GM19467 (cell line): ENCODE measurements at regions not wholly inside any gene's neighbourhood (a gene's known extent, or its start where the extent isn't known, plus 50 kb on each side); places are given as distances from the start of the nearest gene placed in this dataset.

Source experiments
- ATAC-seq: cut with Tn5 transposase; IDR thresholded peaks from one replicate; pipeline ENCODE4 v1.9.1; 2021; ENCODE audit warnings: mild to moderate bottlenecking, moderate library complexity; ENCODE audit not compliant: unreplicated experiment

DNA sequence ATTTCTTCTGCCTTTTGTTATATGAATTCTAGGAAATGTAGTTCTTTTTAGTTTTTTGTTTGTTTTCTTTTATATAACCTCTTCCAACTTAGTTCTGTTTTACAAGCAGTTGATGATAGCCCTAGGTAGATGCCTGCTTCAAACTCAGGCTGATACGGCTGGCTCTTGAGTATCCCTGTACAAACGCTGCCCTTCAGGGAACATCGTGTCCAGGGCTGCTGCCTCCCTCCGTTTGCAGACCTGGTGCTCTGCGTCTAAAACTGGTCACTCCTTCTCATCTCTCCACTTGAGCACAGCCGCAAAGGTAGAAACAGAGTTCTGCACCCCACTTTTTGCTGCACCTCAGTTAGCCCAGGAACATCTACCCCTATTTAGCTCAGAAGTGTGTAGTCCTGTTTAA, 310.1 kb downstream of the PRL start:
- ATAC-seq: no peak

DNA sequence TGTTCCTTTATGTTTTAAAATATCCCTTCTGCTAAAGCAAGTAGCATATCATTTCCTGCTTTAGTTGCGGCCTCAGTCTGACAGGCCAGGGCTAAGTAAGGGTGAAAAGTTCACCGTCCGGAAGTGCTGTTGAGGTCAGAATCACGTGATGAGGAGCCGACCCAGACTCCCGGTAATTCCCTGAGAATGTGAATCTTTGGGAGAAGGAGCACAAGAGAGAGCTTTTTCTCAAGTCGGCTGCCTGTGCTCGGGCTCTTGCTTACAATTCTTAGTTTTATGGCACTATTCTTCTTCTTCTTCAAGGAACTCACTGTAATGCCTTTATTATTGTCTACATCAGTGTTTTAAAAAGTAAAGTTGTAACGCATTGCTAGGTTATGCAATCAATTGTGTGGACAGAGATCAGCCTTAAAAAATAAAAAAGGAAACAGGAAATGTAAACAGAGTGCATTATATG, 309.3 kb downstream of the PRL start:
- ATAC-seq: peak; percentile 87

DNA sequence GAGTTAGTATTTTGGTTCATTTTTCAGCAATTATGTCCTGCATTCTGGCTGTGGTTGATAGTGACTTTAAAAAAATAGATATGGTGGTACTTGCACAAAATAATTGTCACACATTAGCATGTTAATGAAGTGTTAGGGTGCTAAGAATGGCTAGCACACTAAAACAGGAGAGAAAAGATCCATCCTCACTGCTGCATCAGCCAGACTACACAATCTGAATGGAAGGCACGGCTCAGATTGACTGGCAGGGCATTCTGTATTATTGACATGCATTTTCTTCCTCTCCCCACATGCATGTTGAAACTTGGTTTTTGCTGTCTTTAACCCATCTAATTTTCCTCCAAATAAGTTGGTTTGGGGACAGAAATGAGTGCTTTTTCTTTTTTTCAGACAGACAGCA, 306.3 kb downstream of the PRL start:
- no peak for ATAC-seq

DNA sequence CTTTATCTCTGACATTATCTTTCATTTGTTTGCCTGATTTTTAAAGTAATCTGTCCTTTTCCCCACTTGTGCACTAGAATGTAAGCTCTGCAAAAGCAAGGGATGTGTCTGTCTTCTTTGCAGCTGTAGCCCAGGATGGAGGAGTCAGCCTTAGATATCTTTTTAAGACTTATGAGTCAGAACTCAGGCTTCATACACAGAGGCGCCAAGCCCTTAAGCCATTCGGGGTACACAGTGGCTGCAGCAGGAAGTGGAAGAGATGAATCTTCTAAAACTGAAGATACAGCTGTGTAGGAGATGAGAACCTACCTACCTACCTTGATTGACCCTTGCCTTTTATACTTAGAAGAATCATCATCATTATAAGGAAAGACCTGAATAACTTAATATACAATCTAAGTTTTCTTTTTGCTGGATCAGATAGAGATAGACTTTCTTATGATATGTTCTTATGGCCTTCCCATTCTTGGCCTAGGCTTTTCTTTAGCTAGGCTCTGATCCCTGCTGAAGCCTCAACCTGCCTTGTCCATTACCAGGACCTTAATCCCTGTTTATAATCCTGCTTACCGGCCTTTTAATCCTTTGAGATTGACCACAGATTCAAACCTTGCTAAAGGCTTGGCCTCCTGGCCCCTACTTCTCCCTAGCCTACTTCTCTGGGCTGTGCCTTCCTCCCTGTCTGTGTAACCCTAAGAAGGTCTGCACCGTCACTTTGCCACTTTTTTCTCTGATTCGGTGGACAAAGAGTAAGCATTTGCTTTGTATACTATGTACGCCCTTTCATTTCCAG, 304.5 kb downstream of the PRL start:
- no peak for ATAC-seq

DNA sequence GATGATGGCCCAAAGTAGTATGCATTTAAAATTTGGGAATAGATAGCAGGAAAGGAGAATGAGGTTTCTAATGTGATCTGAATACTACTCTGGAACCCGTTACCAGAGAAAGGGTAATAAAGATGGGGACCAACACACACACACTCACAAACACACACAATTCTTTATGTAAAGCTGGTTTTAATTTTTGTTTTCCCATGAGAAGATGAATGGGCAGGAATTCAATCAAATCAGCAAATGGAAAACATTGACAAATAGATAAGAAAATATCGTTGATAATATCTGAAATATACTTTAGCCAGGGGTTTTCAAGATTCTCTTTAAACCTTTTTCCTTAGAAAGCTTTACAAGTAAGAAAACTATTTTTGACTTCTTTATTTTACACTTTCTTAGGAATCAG, 303.0 kb downstream of the PRL start:
- ATAC-seq: no peak

DNA sequence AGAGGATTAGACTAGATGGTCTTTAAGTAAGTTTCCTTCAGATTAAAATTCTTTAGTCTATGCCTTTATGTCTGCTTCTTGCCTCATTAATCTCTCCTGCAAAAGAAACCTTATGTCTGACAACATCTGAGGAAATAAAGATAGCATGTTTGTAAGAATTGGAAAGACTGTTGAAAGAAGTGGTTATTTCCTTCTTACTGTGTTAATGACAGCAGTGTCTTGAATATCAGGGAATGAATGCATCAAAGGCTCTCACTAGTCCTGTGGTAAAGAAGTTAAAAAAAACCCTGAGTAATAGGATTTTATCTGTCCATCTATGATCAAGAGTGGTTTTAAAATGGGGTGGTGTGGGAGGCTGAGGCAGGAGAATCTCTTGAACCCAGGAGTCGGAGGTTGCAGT, 302.0 kb downstream of the PRL start:
- ATAC-seq: no peak

DNA sequence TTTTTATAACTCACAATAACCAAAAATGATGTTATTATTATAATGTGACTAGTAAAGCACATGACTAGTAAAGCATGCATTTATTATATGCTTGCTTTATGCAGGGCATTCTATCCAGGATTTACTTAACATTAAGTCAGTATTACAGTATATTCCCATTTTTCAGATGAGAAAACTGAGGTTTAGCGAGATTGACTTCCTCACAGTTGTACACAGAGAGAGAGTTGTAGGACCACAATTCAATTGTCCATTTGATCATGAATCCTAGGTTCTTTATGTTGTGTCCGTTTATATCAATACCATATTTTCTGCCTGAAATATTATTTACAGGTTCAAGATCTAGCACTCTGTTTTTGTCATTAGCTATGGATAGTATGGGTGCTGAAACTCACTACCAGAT, 301.5 kb downstream of the PRL start:
- ATAC-seq: no peak

DNA sequence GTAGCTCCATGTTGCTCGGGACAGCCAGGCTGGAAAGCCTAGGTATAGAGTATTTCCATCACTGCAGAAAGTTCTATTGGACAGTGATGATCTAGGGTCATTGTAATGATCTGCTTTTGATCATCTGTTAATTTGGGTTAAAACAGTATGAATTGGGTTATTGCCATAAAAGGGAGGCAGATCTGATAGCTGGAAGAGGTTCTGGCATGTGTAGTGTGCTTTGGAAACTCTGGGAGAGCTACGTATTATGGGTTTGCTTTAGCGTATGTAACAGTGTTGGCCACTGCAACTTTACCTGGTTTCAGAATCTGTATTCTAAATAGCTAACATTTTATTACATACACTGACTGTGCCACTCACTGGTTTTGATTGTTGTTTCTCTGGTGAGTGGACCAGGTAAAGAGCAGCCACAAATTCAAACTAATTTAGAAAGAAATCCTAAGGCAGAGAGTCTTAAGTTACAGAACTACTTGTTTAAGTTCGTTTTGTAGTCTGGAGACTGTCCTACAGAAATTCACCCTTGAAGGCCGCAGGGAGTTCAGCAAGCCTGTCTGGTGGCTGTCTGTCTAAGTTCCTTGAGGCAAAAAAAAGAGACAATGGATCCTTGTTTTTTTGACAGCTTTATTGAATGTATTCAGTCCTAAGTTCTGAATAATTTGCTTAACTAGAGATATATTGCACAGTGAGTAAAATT, 300.3 kb downstream of the PRL start:
- ATAC-seq: no peak

DNA sequence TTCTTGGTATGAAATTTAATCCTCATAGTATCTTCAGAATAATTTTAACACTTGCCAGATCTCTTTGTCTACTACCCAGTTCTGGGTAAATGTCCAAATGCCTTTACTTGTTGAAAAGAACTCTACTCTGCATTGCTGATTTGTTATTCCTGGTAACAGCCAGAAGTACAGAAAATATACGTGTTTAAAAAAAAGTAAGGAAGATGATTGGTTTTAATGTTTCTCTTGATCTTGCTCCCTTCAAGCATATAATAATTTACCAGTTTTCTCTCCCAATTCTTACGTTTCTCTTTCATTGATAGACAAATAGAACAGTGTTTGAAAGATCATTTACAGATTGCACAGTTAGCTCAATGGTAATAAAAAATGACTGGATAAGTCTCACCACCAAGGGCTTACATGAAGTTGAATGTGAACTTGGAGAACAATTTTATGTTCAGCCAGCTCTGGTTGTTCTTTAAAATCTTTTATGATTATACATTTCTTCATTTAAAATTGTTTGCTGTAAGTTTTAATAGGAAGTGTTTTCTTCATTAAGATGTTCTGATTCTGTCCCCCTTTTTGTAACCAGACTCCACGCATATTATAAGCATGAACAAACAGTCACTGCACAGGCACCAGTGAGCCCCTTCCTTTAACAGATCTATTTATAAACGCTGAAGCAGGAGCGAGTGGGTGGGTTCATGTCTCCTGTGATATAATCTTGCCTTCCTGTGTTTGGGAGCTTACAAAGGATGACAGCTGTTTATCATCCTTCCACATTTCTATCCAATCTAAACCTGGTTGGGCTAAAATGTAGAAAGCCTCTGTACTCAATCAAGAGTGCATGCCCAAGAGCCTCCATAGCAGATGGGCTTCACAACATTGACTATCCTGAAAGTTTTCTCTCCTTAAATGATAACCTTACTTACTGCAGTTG, 299.5 kb downstream of the PRL start:
- ATAC-seq: no peak

DNA sequence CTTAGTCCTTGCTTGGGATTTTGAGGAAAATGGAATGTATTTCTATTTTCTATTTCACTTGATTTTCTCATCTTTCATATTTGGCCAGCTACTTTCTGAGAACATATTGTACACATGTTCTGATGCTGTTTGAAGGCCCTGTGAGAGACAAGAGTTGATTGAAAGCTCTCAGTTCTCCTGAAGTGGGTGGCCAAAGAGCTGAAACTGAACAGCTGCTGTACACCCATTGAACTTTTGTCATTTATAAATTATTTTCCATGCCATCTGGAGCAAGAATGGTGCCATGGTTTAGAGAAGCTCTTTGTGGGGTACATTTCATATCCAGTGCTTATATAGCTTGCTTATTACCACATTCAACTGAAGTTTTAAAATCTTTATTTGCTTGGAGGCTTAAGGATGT, 298.3 kb downstream of the PRL start:
- ATAC-seq: no peak

DNA sequence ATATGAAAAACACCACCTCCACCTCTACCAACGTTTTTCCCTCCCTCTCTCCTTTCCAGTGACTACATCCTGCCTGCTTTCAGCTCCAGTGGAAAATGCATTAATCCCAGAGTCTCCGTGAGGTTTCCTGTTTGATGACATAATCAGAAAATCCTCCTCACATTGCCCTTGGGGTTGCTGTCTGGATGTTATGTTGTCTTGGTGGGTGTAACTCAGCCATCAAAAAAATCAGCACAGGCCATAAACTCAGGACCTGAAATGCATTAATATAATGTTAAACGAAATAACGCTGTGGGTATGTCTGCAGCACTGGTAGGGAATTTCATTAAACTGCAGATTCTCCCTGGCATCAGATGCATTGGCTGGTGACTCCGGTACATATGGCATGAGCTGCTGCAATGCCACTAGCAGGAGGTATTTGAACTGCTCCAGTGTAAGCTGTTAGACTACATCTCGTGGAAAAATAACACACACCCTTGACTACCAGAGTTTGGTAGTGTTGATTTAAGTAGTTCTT, 297.8 kb downstream of the PRL start:
- ATAC-seq: no peak

DNA sequence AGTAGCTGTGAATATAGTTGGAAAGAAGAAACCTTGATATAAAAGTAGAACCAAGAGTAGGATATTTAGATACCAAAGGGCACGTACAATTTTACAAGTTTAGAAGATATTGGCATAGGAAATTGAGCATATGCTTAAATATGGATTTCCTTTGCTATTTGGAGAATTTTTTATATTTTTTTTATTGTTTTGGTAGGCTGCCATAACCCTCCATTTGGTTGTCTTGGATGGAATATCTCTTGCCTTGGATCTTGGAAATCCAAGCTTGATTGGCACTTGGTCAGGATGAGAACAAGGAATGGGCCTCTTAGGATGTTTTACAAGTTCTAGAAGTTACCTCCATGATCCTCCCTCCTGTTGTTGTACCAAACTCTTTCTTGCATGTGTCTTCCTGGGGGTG, 297.1 kb downstream of the PRL start:
- ATAC-seq: no peak

DNA sequence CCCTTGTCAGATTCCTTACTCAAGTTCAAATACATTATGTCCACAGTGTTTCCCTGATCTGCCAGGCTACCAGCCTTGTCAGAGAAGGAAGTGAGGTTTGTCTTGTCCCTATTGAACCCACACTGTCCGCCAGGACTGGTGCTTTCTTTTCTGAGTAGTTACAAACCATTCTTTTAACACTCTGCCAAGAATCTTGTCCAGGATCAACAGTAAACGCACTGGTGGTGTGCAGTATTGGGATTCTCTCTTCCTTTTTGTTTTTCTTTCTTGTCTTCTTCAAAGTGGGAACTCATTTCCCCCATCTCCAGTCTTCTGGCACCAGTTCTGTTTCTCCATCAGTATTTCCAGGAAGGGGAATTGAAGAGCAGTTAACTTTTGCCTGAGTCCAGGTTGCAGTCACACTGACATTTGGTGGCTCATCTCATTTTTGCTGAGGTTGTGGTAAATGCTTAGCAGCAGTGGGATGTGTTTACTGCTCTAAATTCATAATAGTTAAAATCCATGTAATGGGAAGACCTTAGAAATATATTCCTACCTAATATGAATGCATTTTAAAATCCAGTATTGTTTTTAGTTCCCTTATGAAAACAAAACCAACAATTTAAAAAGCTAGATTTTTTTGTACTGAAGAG, 295.3 kb downstream of the PRL start:
- no peak for ATAC-seq

DNA sequence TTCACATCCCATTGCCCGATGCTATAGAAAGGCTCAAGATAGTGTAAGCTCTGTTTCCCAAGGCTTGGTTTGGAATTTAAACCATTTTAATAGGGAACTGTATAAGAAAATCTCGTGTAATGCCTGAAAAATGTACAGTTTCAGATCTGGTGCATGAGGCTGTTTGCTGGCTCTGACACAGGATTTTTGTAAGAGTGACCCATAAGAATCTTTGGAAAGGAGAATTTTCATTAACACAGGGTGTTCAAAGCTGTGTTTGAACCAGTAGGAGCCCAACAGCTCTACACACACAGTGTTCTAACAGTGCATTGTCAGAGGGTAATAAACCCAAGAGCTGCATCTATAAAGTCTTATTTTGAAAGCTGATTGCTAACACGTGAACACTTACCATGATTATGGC, 293.5 kb downstream of the PRL start:
- no peak for ATAC-seq

DNA sequence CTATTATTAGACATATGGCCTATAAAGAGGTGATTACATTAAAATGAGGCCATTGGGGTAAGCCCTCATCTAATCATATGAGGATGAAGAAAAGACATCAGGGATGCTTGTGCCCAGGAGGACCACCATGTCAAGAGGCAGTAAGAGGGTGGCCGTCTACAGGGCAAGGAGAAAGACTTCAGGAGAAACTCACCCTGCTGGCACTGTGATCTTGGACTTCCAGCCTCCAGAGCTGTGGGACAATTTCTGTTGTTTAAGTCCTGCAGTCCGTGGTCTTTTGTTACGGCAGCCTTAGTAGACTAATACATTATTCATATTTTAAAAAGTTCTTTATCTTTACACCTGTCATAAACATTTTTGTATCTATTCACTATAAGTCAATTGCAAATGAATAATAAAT, 290.0 kb downstream of the PRL start:
- ATAC-seq: no peak

DNA sequence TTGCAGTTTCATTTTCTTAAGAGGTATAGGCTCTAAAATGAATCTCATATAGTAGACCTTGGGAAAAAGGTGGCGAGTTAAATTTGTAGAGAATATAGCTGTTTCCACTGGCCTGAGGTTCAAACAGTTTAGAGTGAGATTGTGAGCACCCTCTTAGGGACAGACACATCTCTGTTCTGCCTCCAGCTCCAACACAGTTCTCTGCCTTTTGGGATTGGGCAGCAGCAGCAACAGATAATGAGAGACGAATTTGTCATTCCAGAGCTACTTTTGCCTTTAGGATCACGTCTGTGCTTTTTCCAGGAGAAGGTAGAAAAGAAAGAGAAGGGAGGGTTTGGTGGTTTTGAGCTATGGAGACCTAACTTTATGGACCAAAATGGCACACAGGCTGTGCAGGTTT, 289.4 kb downstream of the PRL start:
- no peak for ATAC-seq

DNA sequence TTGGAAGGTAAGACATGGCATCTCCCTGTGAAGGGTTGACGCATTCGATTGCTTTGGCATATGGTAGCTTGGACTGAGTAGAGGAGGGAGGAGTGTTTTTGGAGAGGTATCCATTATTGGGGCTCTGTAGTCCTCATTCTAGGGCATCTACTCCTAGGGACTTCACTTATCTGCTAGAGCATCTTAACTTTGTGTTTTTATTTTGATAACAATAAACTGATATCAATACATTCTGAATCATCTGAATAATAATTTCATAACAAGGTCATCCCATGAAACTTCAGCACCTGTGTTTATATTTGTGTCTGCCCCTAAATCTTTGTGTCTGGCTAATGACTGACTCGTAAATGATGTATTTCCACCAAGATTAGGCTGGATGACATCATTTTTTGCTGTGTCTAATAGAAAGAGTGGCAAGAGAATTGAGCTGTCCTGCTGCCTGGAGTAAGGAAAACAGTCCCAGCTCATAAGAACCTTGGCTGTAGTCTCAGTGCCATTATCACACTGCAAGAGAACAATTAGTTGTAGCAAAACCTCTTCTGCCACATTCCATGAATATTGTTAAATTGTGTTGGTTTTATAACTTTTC, 288.5 kb downstream of the PRL start:
- ATAC-seq: no peak

DNA sequence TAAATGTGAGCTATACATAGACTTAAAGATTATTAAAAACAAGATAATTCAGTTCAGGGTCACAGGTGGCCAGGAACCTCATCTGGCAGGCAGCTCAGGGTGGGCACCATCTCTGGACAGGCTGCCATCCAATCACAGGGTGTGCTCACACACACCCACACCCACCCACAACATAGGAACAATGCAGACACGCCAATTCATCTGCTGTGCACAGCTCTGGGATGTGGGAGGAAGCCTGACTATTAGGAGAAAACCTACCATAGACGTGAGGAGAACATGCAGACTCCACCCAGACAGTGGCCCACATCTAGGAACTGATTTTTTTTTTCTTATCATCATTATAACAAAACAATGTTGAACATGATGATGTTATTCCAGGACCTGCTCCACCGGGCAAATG, 286.7 kb downstream of the PRL start:
- no peak for ATAC-seq

DNA sequence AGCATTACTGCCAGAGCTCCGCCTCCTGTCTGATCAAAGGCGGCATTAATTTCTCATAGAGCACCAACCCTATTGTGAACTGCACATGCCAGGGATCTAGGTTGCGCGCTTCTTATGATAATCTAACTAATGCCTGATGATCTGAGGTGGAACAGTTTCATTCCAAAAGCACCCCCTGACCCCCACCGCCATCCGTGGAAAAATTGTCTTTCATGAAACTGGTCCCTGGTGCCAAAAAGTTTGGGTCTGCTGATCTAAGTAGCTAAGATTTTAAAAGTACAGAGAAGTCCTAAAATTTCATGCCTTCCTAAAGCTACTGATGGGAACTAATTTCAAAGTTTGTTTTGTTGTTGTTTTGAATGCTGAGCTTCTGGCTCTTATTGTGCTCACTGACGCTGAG, 281.6 kb downstream of the PRL start:
- ATAC-seq: no peak

DNA sequence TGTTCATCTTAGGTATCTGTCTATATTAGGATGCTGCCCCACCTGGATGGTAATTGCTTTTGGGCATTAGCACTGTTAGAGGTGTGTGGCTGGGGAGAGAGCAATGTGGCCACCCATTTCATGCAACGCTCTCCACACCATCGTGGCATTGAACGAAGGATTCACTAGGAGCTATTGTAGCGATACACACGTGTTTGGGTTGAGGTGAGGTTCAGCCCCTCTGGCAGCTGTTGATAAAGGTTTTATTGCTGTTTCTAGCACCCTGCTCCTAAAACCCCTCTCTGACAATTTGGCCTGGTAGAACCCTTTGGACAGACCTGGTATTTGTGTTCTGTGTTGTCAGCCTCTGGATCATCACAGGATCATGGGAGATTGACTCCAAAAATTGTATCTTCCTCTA, 280.9 kb downstream of the PRL start:
- no peak for ATAC-seq

DNA sequence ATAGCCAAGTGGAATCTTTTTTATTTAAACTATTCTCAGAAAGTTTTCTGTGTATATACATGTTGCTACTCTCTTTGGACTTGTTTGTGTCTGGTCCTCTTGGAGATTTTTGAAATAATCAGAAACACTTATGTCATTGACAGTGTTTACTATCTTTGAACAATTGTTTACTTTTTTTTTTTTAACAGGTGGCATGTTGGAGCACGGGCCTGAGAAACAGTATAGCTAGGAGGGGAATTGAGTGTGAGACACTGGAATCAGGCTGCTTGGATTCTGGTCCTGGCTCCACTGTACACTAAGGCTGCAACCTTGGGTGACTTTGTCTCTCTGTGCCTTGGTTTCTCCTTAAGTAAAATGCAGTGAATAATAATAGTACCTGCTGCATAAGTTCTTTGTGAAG, 279.6 kb downstream of the PRL start:
- ATAC-seq: no peak
